ENCODE measurements at regions not wholly inside any gene's neighbourhood (a gene's known extent, or its start where the extent isn't known, plus 50 kb on each side); places are given as distances from the start of the nearest gene placed in this dataset.

GRCh38 chr3:170656284-170656683 lies 70.4 kb upstream of the SLC7A14 start:
- no peak for TF ChIP-seq CTCF (IDR thresholded peaks at IDR 0.05)
- no peak for TF ChIP-seq POLR2A (IDR thresholded peaks at IDR 0.05)

Data from esophagus squamous epithelium (tissue), 4 donors.